Stimulated activated CD4-positive, alpha-beta T cell treated with anti-CD3 and anti-CD28 coated beads, Interleukin-1b, Interleukin-23, amount 100 ng/mL, for 1 hour (primary cell): ENCODE measurements at regions not wholly inside any gene's neighbourhood (a gene's known extent, or its start where the extent isn't known, plus 50 kb on each side); places are given as distances from the start of the nearest gene placed in this dataset.

Experiments used
- DNase-seq, 2 donors: peaks; one replicate each; pipeline ENCODE4 v3.0.0-alpha.2; 2020; ENCODE audit warnings: low read depth in 2 of 2

- DNase-seq = no peak
Measured at GRCh38 chr12:107277855-107278254, 184.5 kb upstream of the CRY1 start.

- no peak for DNase-seq
Measured at GRCh38 chr12:107282628-107283027, 189.3 kb upstream of the CRY1 start.

GRCh38 chr12:107283652-107284051 is 190.3 kb upstream of the CRY1 start:
- no peak for DNase-seq

- no peak for DNase-seq
Measured at GRCh38 chr12:107284692-107285091, 191.3 kb upstream of the CRY1 start.

GRCh38 chr12:107287436-107288413 is 194.4 kb upstream of the CRY1 start:
- DNase-seq = no peak

- DNase-seq = no peak
Measured at GRCh38 chr12:107288414-107289127, 195.2 kb upstream of the CRY1 start.

GRCh38 chr12:107291018-107291417 is 197.7 kb upstream of the CRY1 start:
- DNase-seq = no peak

GRCh38 chr12:107296681-107297089 is 203.3 kb upstream of the CRY1 start:
- no peak for DNase-seq

- DNase-seq = no peak
Measured at GRCh38 chr12:107302649-107303341, 209.4 kb upstream of the CRY1 start.

GRCh38 chr12:107304588-107305532 is 211.5 kb upstream of the CRY1 start:
- DNase-seq = no peak

- no peak for DNase-seq
Measured at GRCh38 chr12:107306141-107306659, 212.9 kb upstream of the CRY1 start.

GRCh38 chr12:107308310-107308709 is 215.0 kb upstream of the CRY1 start:
- no peak for DNase-seq

- no peak for DNase-seq
Measured at GRCh38 chr12:107309020-107309419, 215.7 kb upstream of the CRY1 start.

- DNase-seq = no peak
Measured at GRCh38 chr12:107310621-107311020, 217.3 kb upstream of the CRY1 start.

- no peak for DNase-seq
Measured at GRCh38 chr12:107311682-107312081, 218.3 kb upstream of the CRY1 start.

GRCh38 chr12:107317751-107318555 is 224.6 kb upstream of the CRY1 start:
- DNase-seq = peak; percentile 54

GRCh38 chr12:107318556-107318805 is 225.1 kb upstream of the CRY1 start:
- DNase-seq = no peak

- DNase-seq = no peak
Measured at GRCh38 chr12:107318806-107319532, 225.6 kb upstream of the CRY1 start.

- no peak for DNase-seq
Measured at GRCh38 chr12:107319533-107320032, 226.2 kb upstream of the CRY1 start.
